ENCODE measurements at regions not wholly inside any gene's neighbourhood (a gene's known extent, or its start where the extent isn't known, plus 50 kb on each side); places are given as distances from the start of the nearest gene placed in this dataset.

- DNase-seq: no peak
These were observed 86.5 kb upstream of the PFKP start for GRCh38 chr10:2980791-2981360.

- no peak for DNase-seq
These were observed 87.2 kb upstream of the PFKP start for GRCh38 chr10:2980116-2980515.

GRCh38 chr10:2979306-2979705 lies 88.0 kb upstream of the PFKP start:
- DNase-seq: no peak

DNA sequence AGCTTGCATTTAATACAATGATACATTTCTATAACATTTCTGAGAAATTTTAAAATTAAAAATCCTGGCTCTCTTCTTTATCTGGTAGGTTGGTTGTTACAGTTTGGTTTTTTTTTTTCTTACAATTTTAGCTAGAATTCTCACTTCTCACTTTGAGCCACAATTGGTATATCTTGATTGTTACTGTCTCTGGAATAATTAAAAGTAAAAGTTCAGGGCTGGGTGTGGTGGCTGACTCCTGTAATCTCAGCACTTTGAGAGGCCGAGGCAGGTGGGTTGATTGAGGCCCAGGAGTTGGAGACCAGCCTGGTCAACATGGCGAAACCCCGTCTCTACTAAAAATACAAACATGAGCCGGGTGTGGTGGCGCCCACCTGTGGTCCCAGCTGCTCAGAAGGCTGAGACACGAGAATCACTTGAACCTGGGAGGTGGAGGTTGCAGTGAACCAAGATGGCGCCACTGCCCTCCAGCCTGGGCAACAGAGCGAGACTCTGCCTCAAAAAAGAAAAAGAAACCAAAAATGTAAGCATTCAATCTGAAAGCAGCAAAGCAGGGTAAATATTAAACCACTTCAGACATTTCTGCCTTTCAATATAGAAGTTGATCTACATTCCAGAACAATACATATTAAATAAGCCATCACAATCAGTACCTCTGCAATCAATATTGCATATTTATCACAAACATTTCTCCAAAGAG lies 88.6 kb upstream of the PFKP start:
- DNase-seq: no peak

DNA sequence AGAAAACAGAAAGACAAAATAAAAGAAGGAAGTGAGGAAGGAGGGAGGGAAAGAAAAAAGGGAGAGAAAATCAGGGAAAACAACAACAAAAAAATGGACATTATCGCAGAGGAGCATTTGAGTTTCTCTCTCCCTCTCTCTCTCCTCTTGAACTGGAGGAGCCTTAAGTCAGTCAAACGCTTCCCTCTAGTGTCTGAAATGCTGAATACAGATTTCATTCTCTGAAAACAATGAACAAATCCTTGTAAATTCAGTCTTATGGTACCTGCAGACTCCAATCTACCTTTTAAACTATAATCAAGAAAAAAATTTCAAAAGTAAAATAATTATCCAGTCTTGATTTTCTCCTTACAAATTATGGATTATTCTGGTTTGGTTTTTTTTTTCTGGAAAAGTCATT lies 89.2 kb upstream of the PFKP start:
- DNase-seq: peak in 1 of 2 experiments; percentile 29

DNA sequence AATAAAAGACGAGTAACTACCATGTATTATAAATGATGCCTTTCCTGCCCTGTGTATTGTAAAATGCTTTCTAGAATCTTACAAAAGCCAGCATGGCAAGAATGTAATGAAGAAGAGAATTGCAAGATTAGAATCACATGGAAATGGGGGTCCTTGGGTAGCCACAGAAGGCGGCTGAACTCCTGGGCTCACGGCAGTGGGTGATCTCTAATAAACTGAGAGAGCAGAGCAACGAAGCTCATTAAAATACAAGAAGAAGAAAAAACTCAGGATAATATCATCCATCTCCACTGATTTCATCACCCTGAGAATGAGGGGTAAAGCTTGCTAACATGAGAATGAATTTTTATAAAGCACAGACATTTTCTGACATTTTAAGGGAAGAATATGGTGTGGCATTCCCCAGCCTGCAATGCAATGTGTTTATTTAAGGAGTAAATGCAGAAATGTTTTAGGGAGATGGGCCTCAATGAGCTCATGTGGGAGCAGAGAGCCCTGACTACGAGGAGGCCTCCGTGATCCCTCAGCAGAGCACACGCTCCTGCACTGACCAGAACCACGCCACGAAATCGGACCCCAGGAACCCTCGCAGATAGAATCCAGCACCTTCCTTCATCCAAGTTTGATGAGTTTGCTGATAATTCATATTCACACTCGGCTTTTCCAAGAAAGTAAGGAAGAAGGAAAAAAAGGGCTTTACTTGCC lies 92.7 kb upstream of the PFKP start:
- DNase-seq: no peak

DNA sequence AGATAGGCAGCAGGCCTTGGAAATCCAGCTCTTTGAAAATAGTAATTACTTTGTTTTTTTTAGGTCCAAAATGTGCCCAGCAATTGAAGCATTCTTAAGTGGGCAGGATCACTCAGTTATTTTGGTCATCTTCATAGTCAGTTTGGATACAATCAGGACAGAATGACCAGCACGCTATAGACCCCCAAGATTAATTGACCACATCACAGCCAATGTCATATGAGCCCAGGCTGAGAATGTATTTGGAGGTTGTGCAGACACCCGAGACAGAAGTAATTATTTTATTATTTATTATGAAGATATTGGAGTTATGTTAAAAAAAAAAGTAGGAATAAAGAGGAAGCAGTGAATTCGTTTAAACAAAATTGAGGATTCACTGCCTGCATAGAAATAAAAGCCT lies 93.3 kb upstream of the PFKP start:
- no peak for DNase-seq

DNA sequence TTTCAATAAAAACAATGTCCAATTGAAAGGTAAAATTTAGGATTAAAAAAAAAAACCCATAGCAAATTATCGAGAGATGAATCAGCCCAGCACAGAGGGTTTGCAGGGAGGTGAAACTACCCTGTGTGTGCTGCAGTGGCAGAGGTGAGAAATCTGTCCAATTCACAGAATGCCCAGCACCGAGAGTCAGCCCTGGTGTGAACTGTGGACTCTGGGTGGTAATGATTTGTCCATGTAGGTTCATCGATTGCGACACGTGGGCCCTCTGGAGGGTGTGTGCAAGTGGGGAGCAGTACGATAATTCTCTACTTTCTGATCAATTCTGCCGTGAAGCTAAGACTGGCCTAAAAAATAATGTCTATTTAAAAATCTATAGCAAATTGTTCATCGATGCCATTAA lies 94.5 kb upstream of the PFKP start:
- DNase-seq: no peak

GRCh38 chr10:2972216-2972615 lies 95.1 kb upstream of the PFKP start:
- no peak for DNase-seq

- no peak for DNase-seq
These were observed 97.0 kb upstream of the PFKP start for GRCh38 chr10:2970190-2970823.

DNA sequence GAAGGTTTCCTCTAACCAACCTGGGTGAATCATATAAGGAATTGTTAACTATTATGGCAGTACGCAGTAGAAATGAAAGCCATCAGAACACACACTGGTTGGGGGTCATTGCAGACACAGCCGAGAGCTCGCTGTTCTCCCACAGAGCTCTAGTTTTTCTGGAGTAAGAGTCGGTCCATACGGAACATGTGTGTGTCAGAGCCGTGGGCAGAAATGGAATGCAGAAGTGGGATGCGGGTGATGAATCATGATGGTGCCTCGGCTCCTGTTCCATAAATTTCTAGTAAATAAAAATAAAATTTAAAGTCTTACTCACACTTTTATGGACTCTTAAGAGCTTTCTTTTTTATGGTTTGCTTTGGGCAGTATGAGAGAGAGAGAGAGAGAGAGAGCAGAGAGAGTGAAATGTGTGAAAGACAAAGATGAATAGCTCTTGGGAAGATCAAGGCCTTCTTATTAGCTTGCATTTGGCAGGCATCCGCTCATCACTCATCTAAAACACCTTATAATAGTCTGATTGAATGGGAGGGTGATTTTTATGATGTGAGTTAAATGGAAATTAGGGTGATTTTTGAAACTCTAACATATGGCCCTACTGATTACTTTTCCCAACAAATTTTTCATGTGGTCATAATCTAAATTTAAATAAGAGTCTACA lies 98.8 kb upstream of the PFKP start:
- DNase-seq: no peak

DNA sequence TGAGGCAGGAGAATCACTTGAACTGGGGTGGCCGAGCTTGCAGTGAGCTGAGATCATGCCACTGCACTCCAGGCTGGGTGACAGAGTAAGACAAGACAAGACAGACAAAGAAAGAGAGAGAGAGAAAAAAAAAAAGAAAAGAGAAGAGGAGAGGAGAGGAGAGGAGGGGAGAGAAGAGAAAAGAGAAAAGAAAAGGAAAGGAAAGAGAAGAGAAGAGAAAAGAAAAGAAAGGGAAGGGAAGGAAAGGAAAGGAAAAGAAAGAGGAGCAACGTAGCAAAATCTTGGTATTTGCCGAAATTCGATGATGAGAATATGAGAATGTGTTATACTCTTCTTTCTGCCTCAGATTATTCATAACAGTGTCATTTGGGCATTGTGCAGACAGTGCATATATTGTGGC lies 101.2 kb upstream of the PFKP start:
- DNase-seq: no peak

DNA sequence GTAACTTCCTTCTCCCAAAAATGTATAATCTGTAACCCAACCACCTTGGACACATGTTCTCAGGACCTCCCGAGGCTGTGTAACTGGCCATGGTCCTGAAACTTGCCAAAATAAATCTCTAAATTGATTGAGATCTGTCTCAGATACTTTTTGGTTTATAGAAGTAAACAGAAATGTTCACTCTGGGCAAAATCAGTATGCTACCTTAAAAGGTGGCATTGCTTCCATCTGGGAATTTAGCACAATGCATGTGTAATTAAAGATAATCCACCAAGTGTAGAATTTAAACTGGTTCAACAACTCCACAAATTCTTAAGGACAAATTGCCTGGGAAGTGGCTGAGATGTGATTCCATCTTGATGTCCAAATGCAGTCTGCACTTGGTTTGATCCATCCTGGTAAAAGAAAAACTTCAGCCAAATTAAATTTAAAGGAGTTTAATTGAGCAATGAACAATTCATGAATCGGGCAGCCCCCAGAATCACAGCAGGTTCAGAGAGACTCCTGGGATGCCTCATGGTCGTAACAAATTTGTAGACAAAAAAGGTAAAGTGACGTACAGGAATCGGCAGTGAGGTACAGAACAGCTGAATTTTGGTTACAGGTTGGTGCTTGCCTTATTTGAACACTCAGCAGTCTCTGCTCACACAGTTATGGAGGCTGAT lies 102.6 kb upstream of the PFKP start:
- no peak for DNase-seq

DNA sequence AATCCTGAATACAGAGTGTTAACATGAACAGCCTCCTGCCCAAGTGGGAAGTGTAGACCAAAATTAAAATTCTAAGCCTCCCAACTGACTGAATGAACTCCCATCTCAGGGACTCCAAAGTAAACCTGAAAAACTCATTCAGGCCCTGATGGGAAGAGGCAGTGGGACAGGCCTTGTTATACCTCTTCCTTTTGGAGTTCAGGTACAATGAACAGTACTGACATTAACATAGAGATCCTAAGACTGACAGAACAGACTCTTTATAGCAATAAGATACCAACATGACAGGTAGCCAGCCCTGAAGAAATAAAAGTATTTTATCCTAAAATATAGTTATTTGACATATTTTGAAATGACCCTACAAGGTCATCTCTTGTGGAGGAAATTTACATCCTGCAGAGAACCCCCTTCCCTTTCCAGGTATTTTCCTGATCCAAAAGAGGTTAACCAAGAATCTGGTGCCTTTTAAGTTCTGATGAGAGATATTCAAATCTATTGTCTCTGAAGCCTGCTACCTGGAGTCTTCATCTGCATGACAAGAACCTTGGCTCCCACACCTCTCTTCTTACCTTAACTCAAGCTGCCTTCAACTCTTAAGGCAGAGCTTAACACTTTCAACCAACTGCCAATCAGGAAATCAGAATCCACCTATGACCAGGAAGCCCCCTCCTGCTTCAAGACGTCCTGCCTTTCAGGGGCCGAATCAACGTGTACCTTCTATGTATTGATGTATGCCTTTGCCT lies 103.3 kb upstream of the PFKP start:
- DNase-seq: no peak

GRCh38 chr10:2962194-2962593 lies 105.2 kb upstream of the PFKP start:
- DNase-seq: no peak

DNA sequence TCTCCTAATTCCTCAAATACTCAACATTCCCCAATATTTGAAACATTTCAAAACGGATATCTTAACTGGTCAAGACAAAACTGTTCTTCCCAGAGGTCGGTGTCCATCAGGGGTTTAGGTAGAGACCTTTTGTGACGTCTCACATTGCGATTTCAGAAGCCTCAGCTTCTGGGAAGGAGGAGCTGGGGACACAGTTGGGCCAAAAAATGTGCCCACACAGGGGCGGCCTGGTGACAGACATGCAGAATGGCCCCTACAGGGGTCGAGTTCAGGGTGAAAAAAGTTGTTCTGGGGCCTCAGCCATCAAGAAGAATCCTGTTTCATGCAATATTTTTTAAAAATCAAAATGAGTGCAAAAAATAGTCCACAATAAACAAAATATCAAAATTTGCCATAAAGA lies 108.7 kb upstream of the PFKP start:
- no peak for DNase-seq

DNA sequence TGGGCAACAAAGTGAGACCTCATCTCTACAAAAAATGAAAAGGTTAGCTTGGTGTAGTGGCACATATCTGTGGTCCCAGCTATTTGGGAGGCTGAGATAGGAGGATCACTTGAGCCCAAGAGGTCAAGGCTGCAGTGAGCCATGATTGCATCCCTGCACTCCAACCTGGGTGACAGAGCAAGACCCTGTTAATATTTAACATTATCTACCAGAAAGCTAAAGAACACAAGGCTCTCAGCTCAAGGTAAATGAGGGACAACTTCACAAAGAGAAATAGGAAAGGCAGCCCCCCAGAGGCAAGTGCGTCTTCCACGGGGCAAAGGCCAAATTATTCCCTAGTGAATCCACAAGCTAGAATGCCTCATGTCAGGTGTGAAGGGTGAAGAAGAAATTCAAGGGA lies 109.6 kb upstream of the PFKP start:
- DNase-seq: no peak

- DNase-seq: no peak
These were observed 112.3 kb upstream of the PFKP start for GRCh38 chr10:2955064-2955463.

- DNase-seq: no peak
These were observed 113.9 kb upstream of the PFKP start for GRCh38 chr10:2953495-2953894.

- no peak for DNase-seq
These were observed 116.0 kb upstream of the PFKP start for GRCh38 chr10:2951235-2951835.

DNA sequence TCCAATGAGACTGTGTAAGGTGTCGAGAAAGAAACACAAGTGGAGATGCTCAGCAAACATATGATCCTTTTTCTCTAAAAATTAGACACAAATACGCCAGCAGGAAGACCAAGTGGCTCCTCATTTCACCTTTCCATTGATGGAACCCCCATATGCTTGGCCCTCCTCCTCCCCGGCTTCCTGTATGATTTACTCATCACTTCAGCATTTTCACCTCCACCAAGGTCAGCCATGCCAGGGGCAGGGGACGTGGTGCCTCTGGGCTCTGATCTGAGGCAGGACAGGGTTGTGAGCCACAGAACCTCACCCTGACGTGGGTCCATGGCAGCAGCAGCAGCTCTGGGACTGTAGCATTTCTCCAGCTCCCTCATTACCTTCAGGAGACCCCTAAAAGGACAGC lies 116.8 kb upstream of the PFKP start:
- no peak for DNase-seq

DNA sequence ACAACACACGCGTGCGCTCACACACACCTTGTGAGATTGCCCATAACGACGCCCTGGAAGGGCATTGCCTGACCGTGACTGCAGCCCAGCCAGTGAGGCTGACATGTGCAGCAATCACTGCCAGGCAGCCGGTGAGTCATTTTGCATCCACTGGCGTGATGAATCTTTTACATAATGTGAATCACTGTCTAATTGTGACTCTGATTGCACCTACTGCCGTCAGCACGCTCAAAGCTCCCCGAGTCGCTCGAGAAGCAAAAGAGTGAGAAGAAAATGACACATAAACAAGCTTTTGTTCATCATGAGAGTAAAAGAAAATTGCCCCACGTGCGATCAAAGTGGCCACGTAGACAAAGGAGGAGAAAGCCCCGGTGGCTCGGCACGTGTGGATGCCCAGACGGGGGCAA lies 117.4 kb upstream of the PFKP start:
- no peak for DNase-seq
